ENCODE measurements at regions not wholly inside any gene's neighbourhood (a gene's known extent, or its start where the extent isn't known, plus 50 kb on each side); places are given as distances from the start of the nearest gene placed in this dataset.

DNA sequence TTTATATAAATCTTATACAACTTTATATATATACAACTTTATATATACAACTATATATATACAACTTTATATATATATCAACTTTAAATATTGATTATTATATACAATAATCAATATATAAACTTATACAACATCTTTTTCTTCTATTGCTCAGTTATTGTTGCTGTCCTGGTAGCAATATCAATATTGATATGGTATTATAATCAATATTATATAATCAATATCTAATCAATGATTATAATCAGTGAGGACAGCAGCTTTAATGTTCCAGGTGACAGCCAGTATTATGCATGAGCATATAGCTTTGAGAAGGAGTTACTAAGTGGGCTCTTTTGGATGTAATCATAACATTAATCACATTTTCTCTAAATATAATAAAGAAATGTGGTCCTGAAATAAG is 242.3 kb upstream of the SOX11 start:
- no peak overlapping the region for H3K27ac ChIP-seq (ENCODE audit: low read length)
- no peak overlapping the region for H3K4me3 ChIP-seq (ENCODE audit: low read length in 2 of 2)
- H3K4me1 ChIP-seq (ENCODE audit: control insufficient read depth, insufficient read depth, low read length): no peaks in the 10 kb centered on the region
- no peak overlapping the region for H3K9ac ChIP-seq (ENCODE audit: low read length in 2 of 2)
- no peaks in the 10 kb centered on the region for H3K36me3 ChIP-seq (ENCODE audit: control insufficient read depth in 2 of 2, insufficient read depth in 2 of 2, low read length in 2 of 2)
- H3K27me3 ChIP-seq (ENCODE audit: control insufficient read depth in 1 of 2, insufficient read depth in 2 of 2, low read length in 2 of 2): no peaks in the 10 kb centered on the region
- no peaks in the 10 kb centered on the region for H3K9me3 ChIP-seq (ENCODE audit: control insufficient read depth in 2 of 2, low read length in 2 of 2)

- H3K9me3 ChIP-seq (ENCODE audit: control insufficient read depth in 2 of 2, low read length in 2 of 2): no peaks in the 10 kb centered on the region
- H3K9ac ChIP-seq (ENCODE audit: low read length in 2 of 2): no peak overlapping the region
- no peaks in the 10 kb centered on the region for H3K36me3 ChIP-seq (ENCODE audit: control insufficient read depth in 2 of 2, insufficient read depth in 2 of 2, low read length in 2 of 2)
- H3K27me3 ChIP-seq (ENCODE audit: control insufficient read depth in 1 of 2, insufficient read depth in 2 of 2, low read length in 2 of 2): no peaks in the 10 kb centered on the region
- no peak overlapping the region for H3K27ac ChIP-seq (ENCODE audit: low read length)
- no peak overlapping the region for H3K4me3 ChIP-seq (ENCODE audit: low read length in 2 of 2)
- H3K4me1 ChIP-seq (ENCODE audit: control insufficient read depth, insufficient read depth, low read length): no peaks in the 10 kb centered on the region
These were observed 238.7 kb upstream of the SOX11 start for GRCh38 chr2:5453220-5454050.

DNA sequence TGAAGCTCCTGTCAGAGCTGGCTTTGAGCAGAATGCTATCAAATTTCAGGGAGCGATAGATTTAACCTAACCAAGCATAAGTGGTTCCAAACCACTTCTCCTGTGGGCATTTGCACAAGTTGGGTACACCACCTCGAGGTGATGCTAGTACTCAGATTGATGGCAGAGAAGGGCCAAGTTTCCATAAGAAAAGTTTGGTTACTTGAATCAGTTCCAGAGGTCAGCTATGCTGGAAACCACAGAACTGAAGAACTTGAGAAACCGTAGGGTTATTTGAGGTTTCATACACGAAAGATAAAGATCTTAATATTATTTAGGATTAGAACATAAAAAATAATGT is 238.2 kb upstream of the SOX11 start:
- H3K27me3 ChIP-seq (ENCODE audit: control insufficient read depth in 1 of 2, insufficient read depth in 2 of 2, low read length in 2 of 2): no peaks in the 10 kb centered on the region
- no peak overlapping the region for H3K9ac ChIP-seq (ENCODE audit: low read length in 2 of 2)
- H3K4me1 ChIP-seq (ENCODE audit: control insufficient read depth, insufficient read depth, low read length): no peaks in the 10 kb centered on the region
- H3K4me3 ChIP-seq (ENCODE audit: low read length in 2 of 2): no peak overlapping the region
- no peak overlapping the region for H3K27ac ChIP-seq (ENCODE audit: low read length)
- no peaks in the 10 kb centered on the region for H3K9me3 ChIP-seq (ENCODE audit: control insufficient read depth in 2 of 2, low read length in 2 of 2)
- no peaks in the 10 kb centered on the region for H3K36me3 ChIP-seq (ENCODE audit: control insufficient read depth in 2 of 2, insufficient read depth in 2 of 2, low read length in 2 of 2)

- H3K27ac ChIP-seq (ENCODE audit: low read length): no peak overlapping the region
- no peak overlapping the region for H3K4me3 ChIP-seq (ENCODE audit: low read length in 2 of 2)
- H3K9ac ChIP-seq (ENCODE audit: low read length in 2 of 2): no peak overlapping the region
- H3K27me3 ChIP-seq (ENCODE audit: control insufficient read depth in 1 of 2, insufficient read depth in 2 of 2, low read length in 2 of 2): no peaks in the 10 kb centered on the region
- H3K36me3 ChIP-seq (ENCODE audit: control insufficient read depth in 2 of 2, insufficient read depth in 2 of 2, low read length in 2 of 2): no peaks in the 10 kb centered on the region
- H3K9me3 ChIP-seq (ENCODE audit: control insufficient read depth in 2 of 2, low read length in 2 of 2): no peaks in the 10 kb centered on the region
- H3K4me1 ChIP-seq (ENCODE audit: control insufficient read depth, insufficient read depth, low read length): no peaks in the 10 kb centered on the region
These were observed 233.1 kb upstream of the SOX11 start for GRCh38 chr2:5459041-5459440.

DNA sequence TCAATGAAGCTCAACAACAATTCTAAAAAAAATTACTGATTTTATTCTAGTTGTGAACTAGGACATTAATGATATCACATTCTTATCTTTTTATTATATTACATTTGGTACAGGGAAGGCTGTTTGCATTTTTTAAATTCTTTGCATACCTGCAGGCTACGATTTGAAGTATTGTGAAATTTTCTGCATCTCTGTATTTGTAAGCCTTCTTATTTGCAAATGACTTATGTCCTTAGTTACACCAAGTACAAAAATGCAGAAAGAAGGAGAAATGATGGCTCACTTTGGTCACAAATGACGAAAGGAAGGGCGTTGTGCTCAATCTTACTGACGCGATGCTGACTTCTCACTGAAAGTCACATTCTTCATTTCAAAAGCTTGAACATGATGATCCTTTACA is 227.5 kb upstream of the SOX11 start:
- no peaks in the 10 kb centered on the region for H3K27me3 ChIP-seq (ENCODE audit: control insufficient read depth in 1 of 2, insufficient read depth in 2 of 2, low read length in 2 of 2)
- no peak overlapping the region for H3K9ac ChIP-seq (ENCODE audit: low read length in 2 of 2)
- no peak overlapping the region for H3K27ac ChIP-seq (ENCODE audit: low read length)
- no peaks in the 10 kb centered on the region for H3K4me1 ChIP-seq (ENCODE audit: control insufficient read depth, insufficient read depth, low read length)
- H3K36me3 ChIP-seq (ENCODE audit: control insufficient read depth in 2 of 2, insufficient read depth in 2 of 2, low read length in 2 of 2): no peaks in the 10 kb centered on the region
- H3K9me3 ChIP-seq (ENCODE audit: control insufficient read depth in 2 of 2, low read length in 2 of 2): no peaks in the 10 kb centered on the region
- no peak overlapping the region for H3K4me3 ChIP-seq (ENCODE audit: low read length in 2 of 2)

DNA sequence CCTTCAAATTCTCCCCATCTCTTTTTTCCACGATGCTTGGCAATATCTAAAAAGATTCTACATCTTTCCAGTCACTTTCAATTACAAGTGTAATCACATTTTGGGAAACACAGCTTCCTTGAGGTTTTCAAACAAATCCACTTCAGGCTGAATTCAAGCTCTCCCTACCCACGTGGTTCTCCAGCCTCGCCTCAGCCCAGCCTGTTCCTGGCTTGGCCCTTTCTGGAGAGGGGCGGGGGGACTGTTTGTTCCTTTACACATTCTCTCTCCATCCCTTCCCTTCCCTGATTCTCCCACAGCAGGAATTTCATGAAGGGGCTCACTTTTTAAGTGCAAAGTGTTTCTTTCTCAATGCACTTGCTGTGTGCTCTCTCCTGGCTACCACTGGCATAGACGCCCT is 226.3 kb upstream of the SOX11 start:
- Histone ChIP-seq H3K4me3 (ENCODE audit: low read length in 2 of 2) (no peak overlapping the region), H3K27ac (ENCODE audit: low read length) (no peak overlapping the region), H3K9ac (ENCODE audit: low read length in 2 of 2) (no peak overlapping the region), H3K36me3 (ENCODE audit: control insufficient read depth in 2 of 2, insufficient read depth in 2 of 2, low read length in 2 of 2) (no peaks in the 10 kb centered on the region), H3K27me3 (ENCODE audit: control insufficient read depth in 1 of 2, insufficient read depth in 2 of 2, low read length in 2 of 2) (no peaks in the 10 kb centered on the region), H3K9me3 (ENCODE audit: control insufficient read depth in 2 of 2, low read length in 2 of 2) (no peaks in the 10 kb centered on the region), H3K4me1 (ENCODE audit: control insufficient read depth, insufficient read depth, low read length) (no peaks in the 10 kb centered on the region)

- H3K4me1 ChIP-seq (ENCODE audit: control insufficient read depth, insufficient read depth, low read length): no peaks in the 10 kb centered on the region
- H3K9me3 ChIP-seq (ENCODE audit: control insufficient read depth in 2 of 2, low read length in 2 of 2): no peaks in the 10 kb centered on the region
- no peaks in the 10 kb centered on the region for H3K36me3 ChIP-seq (ENCODE audit: control insufficient read depth in 2 of 2, insufficient read depth in 2 of 2, low read length in 2 of 2)
- H3K4me3 ChIP-seq (ENCODE audit: low read length in 2 of 2): no peak overlapping the region
- no peak overlapping the region for H3K9ac ChIP-seq (ENCODE audit: low read length in 2 of 2)
- no peak overlapping the region for H3K27ac ChIP-seq (ENCODE audit: low read length)
- no peaks in the 10 kb centered on the region for H3K27me3 ChIP-seq (ENCODE audit: control insufficient read depth in 1 of 2, insufficient read depth in 2 of 2, low read length in 2 of 2)
These were observed 224.8 kb upstream of the SOX11 start for GRCh38 chr2:5467178-5467905.

GRCh38 chr2:5472673-5473072 is 219.5 kb upstream of the SOX11 start:
- H3K4me1 ChIP-seq (ENCODE audit: control insufficient read depth, insufficient read depth, low read length): no peaks in the 10 kb centered on the region

DNA sequence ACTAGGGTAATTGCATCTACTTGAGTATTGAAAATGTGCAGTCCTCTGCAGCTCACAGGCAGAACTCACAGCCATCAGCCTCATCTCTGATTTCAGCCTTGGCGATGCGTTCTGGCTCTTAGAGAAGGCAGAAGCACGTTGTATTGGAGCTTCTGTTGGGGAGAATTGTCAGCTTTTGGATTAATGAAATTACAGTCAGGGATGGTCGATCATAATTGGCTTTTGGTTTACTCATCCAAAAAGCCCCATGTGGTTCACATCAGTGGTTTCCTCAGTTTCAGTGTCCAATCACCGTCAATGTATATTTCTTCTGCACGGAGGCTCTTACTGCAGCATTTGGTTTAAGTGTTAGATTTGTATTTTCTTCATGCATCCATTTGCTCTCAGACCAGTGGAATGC is 218.5 kb upstream of the SOX11 start:
- no peak overlapping the region for H3K4me3 ChIP-seq (ENCODE audit: low read length in 2 of 2)
- no peaks in the 10 kb centered on the region for H3K36me3 ChIP-seq (ENCODE audit: control insufficient read depth in 2 of 2, insufficient read depth in 2 of 2, low read length in 2 of 2)
- H3K27ac ChIP-seq (ENCODE audit: low read length): no peak overlapping the region
- H3K4me1 ChIP-seq (ENCODE audit: control insufficient read depth, insufficient read depth, low read length): no peaks in the 10 kb centered on the region
- no peak overlapping the region for H3K9ac ChIP-seq (ENCODE audit: low read length in 2 of 2)
- H3K9me3 ChIP-seq (ENCODE audit: control insufficient read depth in 2 of 2, low read length in 2 of 2): no peaks in the 10 kb centered on the region
- no peaks in the 10 kb centered on the region for H3K27me3 ChIP-seq (ENCODE audit: control insufficient read depth in 1 of 2, insufficient read depth in 2 of 2, low read length in 2 of 2)

More at GRCh38 chr2:5472673-5473072, 219.5 kb upstream of the SOX11 start:
- H3K9me3 ChIP-seq (ENCODE audit: control insufficient read depth in 2 of 2, low read length in 2 of 2): no peaks in the 10 kb centered on the region
- H3K36me3 ChIP-seq (ENCODE audit: control insufficient read depth in 2 of 2, insufficient read depth in 2 of 2, low read length in 2 of 2): no peaks in the 10 kb centered on the region
- no peak overlapping the region for H3K9ac ChIP-seq (ENCODE audit: low read length in 2 of 2)
- H3K27ac ChIP-seq (ENCODE audit: low read length): no peak overlapping the region
- H3K27me3 ChIP-seq (ENCODE audit: control insufficient read depth in 1 of 2, insufficient read depth in 2 of 2, low read length in 2 of 2): no peaks in the 10 kb centered on the region
- no peak overlapping the region for H3K4me3 ChIP-seq (ENCODE audit: low read length in 2 of 2)

GRCh38 chr2:5474716-5475115 is 217.5 kb upstream of the SOX11 start:
- no peak overlapping the region for H3K4me3 ChIP-seq (ENCODE audit: low read length in 2 of 2)
- no peaks in the 10 kb centered on the region for H3K27me3 ChIP-seq (ENCODE audit: control insufficient read depth in 1 of 2, insufficient read depth in 2 of 2, low read length in 2 of 2)
- H3K9me3 ChIP-seq (ENCODE audit: control insufficient read depth in 2 of 2, low read length in 2 of 2): no peaks in the 10 kb centered on the region
- H3K4me1 ChIP-seq (ENCODE audit: control insufficient read depth, insufficient read depth, low read length): no peaks in the 10 kb centered on the region
- H3K27ac ChIP-seq (ENCODE audit: low read length): no peak overlapping the region
- no peaks in the 10 kb centered on the region for H3K36me3 ChIP-seq (ENCODE audit: control insufficient read depth in 2 of 2, insufficient read depth in 2 of 2, low read length in 2 of 2)
- H3K9ac ChIP-seq (ENCODE audit: low read length in 2 of 2): no peak overlapping the region
